ENCODE measurements at regions not wholly inside any gene's neighbourhood (a gene's known extent, or its start where the extent isn't known, plus 50 kb on each side); places are given as distances from the start of the nearest gene placed in this dataset.

DNA sequence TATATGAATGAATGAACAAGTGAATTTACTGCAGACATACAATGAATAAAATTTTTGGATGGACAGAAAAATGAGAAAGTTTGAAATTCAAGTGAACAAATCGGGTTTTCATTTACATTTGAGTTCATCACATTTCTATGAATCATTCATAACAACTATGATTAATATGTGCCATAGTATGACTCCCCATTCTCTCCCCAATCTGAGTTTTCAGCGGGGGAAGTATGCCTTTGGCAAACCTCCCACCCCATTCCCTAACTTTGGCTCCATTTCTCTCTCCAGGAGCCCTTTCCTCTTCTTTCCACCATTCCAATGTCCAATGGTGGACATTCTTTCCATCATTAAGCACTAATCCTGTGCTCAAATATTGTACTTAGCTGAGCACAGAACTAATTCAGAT is 96.8 kb upstream of the LSM8 start:
- Histone ChIP-seq H3K36me3 (no peaks in the 10 kb centered on the region), H3K27me3 (no peaks in the 10 kb centered on the region), H3K4me3 (no peak overlapping the region), H3K4me1 (no peaks in the 10 kb centered on the region), H3K9me3 (no peaks in the 10 kb centered on the region), H3K27ac (no peak overlapping the region)
- in situ Hi-C loops (cut with MboI; ENCODE audit: low pct_ligation_motif_present in 1 of 4, low pct_unique_long_range_greater_than_20kb in 1 of 4, low sequenced_read_pairs in 3 of 4) (no loop called here), intact Hi-C loops (cut with DNase I; ENCODE audit: low total_unique reads) (loop anchor here (10.0 kb wide), 1 partner anchor 948 kb away; no protein-coding TSS in a partner anchor)
- TF ChIP-seq POLR2A (IDR thresholded peaks at IDR 0.05), result no peak
- TF ChIP-seq, protein P1, sequence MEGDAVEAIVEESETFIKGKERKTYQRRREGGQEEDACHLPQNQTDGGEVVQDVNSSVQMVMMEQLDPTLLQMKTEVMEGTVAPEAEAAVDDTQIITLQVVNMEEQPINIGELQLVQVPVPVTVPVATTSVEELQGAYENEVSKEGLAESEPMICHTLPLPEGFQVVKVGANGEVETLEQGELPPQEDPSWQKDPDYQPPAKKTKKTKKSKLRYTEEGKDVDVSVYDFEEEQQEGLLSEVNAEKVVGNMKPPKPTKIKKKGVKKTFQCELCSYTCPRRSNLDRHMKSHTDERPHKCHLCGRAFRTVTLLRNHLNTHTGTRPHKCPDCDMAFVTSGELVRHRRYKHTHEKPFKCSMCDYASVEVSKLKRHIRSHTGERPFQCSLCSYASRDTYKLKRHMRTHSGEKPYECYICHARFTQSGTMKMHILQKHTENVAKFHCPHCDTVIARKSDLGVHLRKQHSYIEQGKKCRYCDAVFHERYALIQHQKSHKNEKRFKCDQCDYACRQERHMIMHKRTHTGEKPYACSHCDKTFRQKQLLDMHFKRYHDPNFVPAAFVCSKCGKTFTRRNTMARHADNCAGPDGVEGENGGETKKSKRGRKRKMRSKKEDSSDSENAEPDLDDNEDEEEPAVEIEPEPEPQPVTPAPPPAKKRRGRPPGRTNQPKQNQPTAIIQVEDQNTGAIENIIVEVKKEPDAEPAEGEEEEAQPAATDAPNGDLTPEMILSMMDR (IDR thresholded peaks at IDR 0.05), result no peak
- TF ChIP-seq EP300 (IDR thresholded peaks at IDR 0.05; ENCODE audit: low read depth), result no peak
- no peak for TF ChIP-seq POLR2AphosphoS5 (IDR thresholded peaks at IDR 0.05)
- 83 to 85% methylated on average over 2 of the region's 2 CpGs for WGBS, 2 donors (ENCODE audit: low coverage in 1 of 2)
- no peak for DNase-seq

DNA sequence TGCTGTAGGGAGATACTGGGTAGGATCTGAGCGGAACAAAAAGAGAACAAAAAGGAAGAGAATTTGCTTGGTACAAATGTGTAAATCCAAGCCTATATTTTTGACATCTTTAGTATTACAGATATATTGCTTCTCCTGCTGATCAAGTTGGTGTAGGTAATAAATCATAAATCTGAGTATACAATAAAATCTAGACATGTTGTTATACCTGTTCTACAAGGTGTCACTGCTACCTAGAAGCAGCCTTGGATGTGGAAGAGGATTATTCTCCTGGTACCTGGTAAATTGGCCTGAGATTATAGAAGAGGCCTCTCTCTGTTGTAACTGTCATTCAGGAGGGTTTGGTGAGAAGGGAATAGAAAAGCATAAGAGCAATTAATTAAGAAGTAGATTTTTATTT is 89.9 kb upstream of the LSM8 start:
- no peak overlapping the region for H3K4me3 ChIP-seq
- H3K4me1 ChIP-seq, result no peaks in the 10 kb centered on the region
- H3K27me3 ChIP-seq, result no peaks in the 10 kb centered on the region
- H3K36me3 ChIP-seq, result no peaks in the 10 kb centered on the region
- no peak for TF ChIP-seq POLR2AphosphoS5 (IDR thresholded peaks at IDR 0.05)
- TF ChIP-seq POLR2A (IDR thresholded peaks at IDR 0.05), result no peak
- TF ChIP-seq, protein P1 (IDR thresholded peaks at IDR 0.05), result no peak
- no peak for TF ChIP-seq EP300 (IDR thresholded peaks at IDR 0.05; ENCODE audit: low read depth)
- DNase-seq, result no peak
- in situ Hi-C loops (cut with MboI; ENCODE audit: low pct_ligation_motif_present in 1 of 4, low pct_unique_long_range_greater_than_20kb in 1 of 4, low sequenced_read_pairs in 3 of 4) (no loop called here), intact Hi-C loops (cut with DNase I; ENCODE audit: low total_unique reads) (no loop called here)
- no peak overlapping the region for H3K27ac ChIP-seq
- no peaks in the 10 kb centered on the region for H3K9me3 ChIP-seq
- WGBS, 2 donors (ENCODE audit: low coverage in 1 of 2), result 55 to 78% methylated on average over 1 of the region's 1 CpG

DNA sequence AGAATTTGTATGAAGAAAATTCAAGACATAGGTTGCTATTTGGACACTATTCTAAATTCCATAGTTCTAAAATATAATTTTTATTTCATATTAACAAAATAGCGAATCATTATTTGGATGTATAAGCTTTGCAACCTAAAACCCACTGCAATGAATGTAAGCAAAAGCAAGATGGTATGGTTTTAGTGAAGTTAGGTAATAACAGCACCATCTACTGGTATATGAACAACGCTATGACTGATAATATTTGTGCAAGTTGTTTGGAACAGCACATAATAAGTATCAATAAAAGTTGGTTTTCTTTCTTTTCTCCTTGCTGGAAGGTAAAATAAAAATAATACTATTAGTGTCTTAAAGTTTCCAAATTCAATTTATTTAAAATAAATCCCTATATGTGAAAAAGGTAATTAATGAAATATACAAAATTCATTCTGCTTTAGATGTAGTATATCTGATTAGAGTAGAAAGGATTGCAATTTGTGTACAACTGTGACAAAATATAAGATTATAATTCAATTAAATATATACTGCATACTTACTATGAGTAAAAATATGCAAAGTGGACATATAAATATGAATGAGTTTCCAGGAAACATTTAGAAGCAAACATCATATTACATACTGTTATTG is 79.0 kb upstream of the LSM8 start:
- Histone ChIP-seq H3K4me3 (no peak overlapping the region), H3K27me3 (no peaks in the 10 kb centered on the region), H3K9me3 (no peaks in the 10 kb centered on the region), H3K36me3 (no peaks in the 10 kb centered on the region), H3K27ac (no peak overlapping the region), H3K4me1 (no peaks in the 10 kb centered on the region)
- TF ChIP-seq EP300 (IDR thresholded peaks at IDR 0.05; ENCODE audit: low read depth), result no peak
- TF ChIP-seq, protein P1 (IDR thresholded peaks at IDR 0.05), result peak in 4 of 5 experiments; percentile 35 to 51 (median 48)
- TF ChIP-seq POLR2AphosphoS5 (IDR thresholded peaks at IDR 0.05), result no peak
- TF ChIP-seq POLR2A (IDR thresholded peaks at IDR 0.05), result no peak
- DNase-seq, result no peak
- intact Hi-C loops (cut with DNase I; ENCODE audit: low total_unique reads), result loop anchor here (10.0 kb wide), 2 partner anchors 360 to 1410 kb away; no protein-coding TSS in a partner anchor
- in situ Hi-C loops (cut with MboI; ENCODE audit: low pct_ligation_motif_present in 1 of 4, low pct_unique_long_range_greater_than_20kb in 1 of 4, low sequenced_read_pairs in 3 of 4), result loop anchor here in 3 of 4 donors (10.0 to 25.0 kb wide), 2 partner anchors 343 to 350 kb away; no protein-coding TSS in a partner anchor
- WGBS, 2 donors (ENCODE audit: low coverage in 1 of 2), result 7% methylated on average over 2 of the region's 2 CpGs

DNA sequence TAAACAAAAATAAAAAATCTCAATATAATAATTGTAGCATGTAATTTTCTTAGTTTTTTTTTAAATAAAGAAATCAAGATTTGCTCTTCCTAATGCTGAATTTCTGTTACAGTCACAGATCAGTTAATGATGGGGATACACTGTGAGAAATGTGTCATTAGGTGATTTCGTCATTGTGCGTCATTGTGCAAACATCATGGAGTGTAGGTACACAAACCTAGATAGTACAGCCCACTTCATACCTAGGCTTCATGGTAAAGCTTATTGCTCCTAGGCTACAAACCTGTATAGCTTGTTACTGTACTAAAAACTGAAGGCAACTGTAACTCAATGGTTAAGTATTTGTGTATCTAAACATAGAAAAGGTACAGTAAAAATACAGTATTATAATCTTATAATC is 74.4 kb upstream of the LSM8 start:
- H3K27ac ChIP-seq, result no peak overlapping the region
- intact Hi-C loops (cut with DNase I; ENCODE audit: low total_unique reads), result loop anchor here (10.0 kb wide), 2 partner anchors 365 to 1415 kb away; no protein-coding TSS in a partner anchor
- no peaks in the 10 kb centered on the region for H3K36me3 ChIP-seq
- H3K4me3 ChIP-seq, result no peak overlapping the region
- H3K4me1 ChIP-seq, result no peaks in the 10 kb centered on the region
- no peaks in the 10 kb centered on the region for H3K27me3 ChIP-seq
- TF ChIP-seq POLR2A (IDR thresholded peaks at IDR 0.05), result no peak
- TF ChIP-seq EP300 (IDR thresholded peaks at IDR 0.05; ENCODE audit: low read depth), result no peak
- in situ Hi-C loops (cut with MboI; ENCODE audit: low pct_ligation_motif_present in 1 of 4, low pct_unique_long_range_greater_than_20kb in 1 of 4, low sequenced_read_pairs in 3 of 4), result loop anchor here in 3 of 4 donors (10.0 to 25.0 kb wide), 2 partner anchors 347 to 355 kb away; no protein-coding TSS in a partner anchor
- WGBS, 2 donors (ENCODE audit: low coverage in 1 of 2), result 30 to 47% methylated on average over 2 of the region's 2 CpGs
- H3K9me3 ChIP-seq, result no peaks in the 10 kb centered on the region
- no peak for DNase-seq
